ENCODE measurements at regions not wholly inside any gene's neighbourhood (a gene's known extent, or its start where the extent isn't known, plus 50 kb on each side); places are given as distances from the start of the nearest gene placed in this dataset.
"Not testable (repeated sequence)": the region's sequence is repeated elsewhere in the genome, so short reads cannot be mapped to it uniquely, and the experiment has no call there.

- no peak overlapping the region for H3K18ac ChIP-seq (ENCODE audit: low read length)
- no peaks in the 10 kb centered on the region for H3K79me1 ChIP-seq (ENCODE audit: low read length)
- no peak overlapping the region for H2BK15ac ChIP-seq (replicated peaks; ENCODE audit: low read depth)
- H3K23ac ChIP-seq (ENCODE audit: low read length) = no peak overlapping the region
- no peaks in the 10 kb centered on the region for H3K79me2 ChIP-seq (ENCODE audit: control insufficient read depth, insufficient read depth, low read length)
- no peak overlapping the region for H2BK5ac ChIP-seq (ENCODE audit: low read length)
- H3K36me3 ChIP-seq (ENCODE audit: control insufficient read depth, insufficient read depth, low read length) = no peaks in the 10 kb centered on the region
- no peaks in the 10 kb centered on the region for H3K4me1 ChIP-seq (ENCODE audit: control insufficient read depth, low read depth, low read length)
- no peak for DNase-seq
- H3K27me3 ChIP-seq (ENCODE audit: insufficient read depth, low read length, poor library complexity) = no peaks in the 10 kb centered on the region
- no peak overlapping the region for H2BK120ac ChIP-seq (ENCODE audit: low read depth, low read length)
- H3K56ac ChIP-seq (ENCODE audit: low read length) = no peak overlapping the region
- no peak overlapping the region for H4K8ac ChIP-seq (ENCODE audit: low read depth, low read length)
- no peak overlapping the region for H3K4ac ChIP-seq (ENCODE audit: low read depth, low read length)
- H3K27ac ChIP-seq (ENCODE audit: low read depth, low read length) = no peak overlapping the region
- no peak overlapping the region for H3K4me3 ChIP-seq (ENCODE audit: low read length)
- no CpG with 5 or more reads among the region's 3 CpGs for WGBS (ENCODE audit: extremely low coverage, insufficient coverage, low lambda C conversion rate)
- H3K9ac ChIP-seq (ENCODE audit: low read length) = no peak overlapping the region
- no peak overlapping the region for H4K5ac ChIP-seq (ENCODE audit: low read length)
- H3K4me2 ChIP-seq (ENCODE audit: low read length) = no peak overlapping the region
- no peak overlapping the region for H2AK5ac ChIP-seq (ENCODE audit: low read length)
These were observed 134.5 kb upstream of the HMGN3 start for GRCh38 chr6:79369026-79369425.

DNA sequence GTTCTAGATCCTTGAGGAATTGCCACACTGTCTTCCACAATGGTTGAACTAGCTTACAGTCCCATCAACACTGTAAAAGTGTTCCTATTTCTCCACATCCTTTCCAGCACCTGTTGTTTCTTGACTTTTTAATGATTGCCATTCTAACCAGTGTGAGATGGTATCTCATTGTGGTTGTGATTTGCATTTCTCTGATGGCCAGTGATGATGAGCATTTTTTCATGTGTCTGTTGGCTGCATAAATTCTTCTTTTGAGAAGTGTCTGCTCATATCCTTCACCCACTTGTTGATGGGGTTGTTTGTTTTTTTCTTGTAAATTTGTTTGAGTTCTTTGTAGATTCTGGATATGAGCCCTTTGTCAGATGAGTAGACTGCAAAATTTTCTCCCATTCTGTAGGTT lies 129.0 kb upstream of the HMGN3 start:
- not testable (repeated sequence) for H2BK120ac ChIP-seq (ENCODE audit: low read depth, low read length); H2BK5ac ChIP-seq (ENCODE audit: low read length); H3K27me3 ChIP-seq (ENCODE audit: insufficient read depth, low read length, poor library complexity); H3K23ac ChIP-seq (ENCODE audit: low read length); H3K79me1 ChIP-seq (ENCODE audit: low read length); H3K36me3 ChIP-seq (ENCODE audit: control insufficient read depth, insufficient read depth, low read length); DNase-seq; H3K4me1 ChIP-seq (ENCODE audit: control insufficient read depth, low read depth, low read length); H3K27ac ChIP-seq (ENCODE audit: low read depth, low read length); H3K9ac ChIP-seq (ENCODE audit: low read length); H3K18ac ChIP-seq (ENCODE audit: low read length); H4K8ac ChIP-seq (ENCODE audit: low read depth, low read length); H2AK5ac ChIP-seq (ENCODE audit: low read length); H3K4me2 ChIP-seq (ENCODE audit: low read length); H2BK15ac ChIP-seq (replicated peaks; ENCODE audit: low read depth); H3K79me2 ChIP-seq (ENCODE audit: control insufficient read depth, insufficient read depth, low read length); H3K4me3 ChIP-seq (ENCODE audit: low read length); H3K4ac ChIP-seq (ENCODE audit: low read depth, low read length); H4K5ac ChIP-seq (ENCODE audit: low read length); H3K56ac ChIP-seq (ENCODE audit: low read length)

DNA sequence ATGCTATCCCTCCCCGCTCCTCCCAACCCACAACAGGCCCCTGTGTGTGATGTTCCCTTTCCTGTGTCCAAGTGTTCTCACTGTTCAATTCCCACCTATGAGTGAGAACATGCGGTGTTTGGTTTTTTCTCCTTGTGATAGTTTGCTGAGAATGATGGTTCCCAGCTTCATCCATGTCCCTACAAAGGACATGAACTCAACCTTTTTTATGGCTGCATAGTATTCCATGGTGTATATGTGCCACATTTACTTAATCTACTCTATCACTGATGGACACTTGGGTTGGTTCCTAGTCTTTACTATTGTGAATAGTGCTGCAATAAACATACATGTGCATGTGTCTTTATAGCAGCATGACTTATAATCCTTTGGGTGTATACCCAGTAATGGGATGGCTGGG lies 126.6 kb upstream of the HMGN3 start:
- not testable (repeated sequence) for H3K79me2 ChIP-seq (ENCODE audit: control insufficient read depth, insufficient read depth, low read length); H4K8ac ChIP-seq (ENCODE audit: low read depth, low read length); H3K56ac ChIP-seq (ENCODE audit: low read length); H3K4ac ChIP-seq (ENCODE audit: low read depth, low read length); H3K4me2 ChIP-seq (ENCODE audit: low read length); DNase-seq; H3K4me1 ChIP-seq (ENCODE audit: control insufficient read depth, low read depth, low read length); H3K36me3 ChIP-seq (ENCODE audit: control insufficient read depth, insufficient read depth, low read length); H2BK120ac ChIP-seq (ENCODE audit: low read depth, low read length); H3K9ac ChIP-seq (ENCODE audit: low read length); H3K18ac ChIP-seq (ENCODE audit: low read length); H2BK15ac ChIP-seq (replicated peaks; ENCODE audit: low read depth); H2BK5ac ChIP-seq (ENCODE audit: low read length); H3K79me1 ChIP-seq (ENCODE audit: low read length); H2AK5ac ChIP-seq (ENCODE audit: low read length); H3K23ac ChIP-seq (ENCODE audit: low read length); H3K27me3 ChIP-seq (ENCODE audit: insufficient read depth, low read length, poor library complexity); H3K4me3 ChIP-seq (ENCODE audit: low read length); H4K5ac ChIP-seq (ENCODE audit: low read length); H3K27ac ChIP-seq (ENCODE audit: low read depth, low read length)
- WGBS (ENCODE audit: extremely low coverage, insufficient coverage, low lambda C conversion rate) = no CpG with 5 or more reads among the region's 2 CpGs

DNA sequence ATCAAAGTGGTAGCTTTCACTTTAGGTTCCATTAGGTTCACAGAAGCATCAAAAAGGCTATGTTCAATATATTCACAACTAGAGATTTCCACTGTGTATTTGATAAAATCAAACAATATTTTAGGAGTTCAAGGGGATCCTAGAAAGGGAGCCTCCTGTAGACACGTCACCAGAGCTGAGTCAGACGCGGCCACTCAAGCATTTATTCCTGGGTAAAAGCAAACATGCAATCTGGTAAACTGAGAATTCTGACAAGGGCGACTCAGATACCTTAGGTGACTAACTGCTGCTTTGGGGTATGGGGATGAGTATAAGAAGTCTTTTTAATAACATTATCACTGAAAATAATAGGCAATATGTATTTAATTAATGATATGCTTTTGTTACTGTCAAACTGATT lies 118.7 kb upstream of the HMGN3 start:
- Histone ChIP-seq H4K8ac (ENCODE audit: low read depth, low read length) (no peak overlapping the region), H3K4me3 (ENCODE audit: low read length) (no peak overlapping the region), H3K79me1 (ENCODE audit: low read length) (no peaks in the 10 kb centered on the region), H3K4me2 (ENCODE audit: low read length) (no peak overlapping the region), H3K27me3 (ENCODE audit: insufficient read depth, low read length, poor library complexity) (no peaks in the 10 kb centered on the region), H3K18ac (ENCODE audit: low read length) (no peak overlapping the region), H3K79me2 (ENCODE audit: control insufficient read depth, insufficient read depth, low read length) (no peaks in the 10 kb centered on the region), H4K5ac (ENCODE audit: low read length) (no peak overlapping the region), H3K36me3 (ENCODE audit: control insufficient read depth, insufficient read depth, low read length) (no peaks in the 10 kb centered on the region), H3K4ac (ENCODE audit: low read depth, low read length) (no peak overlapping the region), H3K23ac (ENCODE audit: low read length) (no peak overlapping the region), H3K56ac (ENCODE audit: low read length) (no peak overlapping the region), H2AK5ac (ENCODE audit: low read length) (no peak overlapping the region), H2BK5ac (ENCODE audit: low read length) (no peak overlapping the region), H3K27ac (ENCODE audit: low read depth, low read length) (no peak overlapping the region), H3K9ac (ENCODE audit: low read length) (no peak overlapping the region), H3K4me1 (ENCODE audit: control insufficient read depth, low read depth, low read length) (no peaks in the 10 kb centered on the region), H2BK15ac (replicated peaks; ENCODE audit: low read depth) (no peak overlapping the region), H2BK120ac (ENCODE audit: low read depth, low read length) (no peak overlapping the region)
- no peak for DNase-seq
- WGBS (ENCODE audit: extremely low coverage, insufficient coverage, low lambda C conversion rate) = no CpG with 5 or more reads among the region's 4 CpGs

DNA sequence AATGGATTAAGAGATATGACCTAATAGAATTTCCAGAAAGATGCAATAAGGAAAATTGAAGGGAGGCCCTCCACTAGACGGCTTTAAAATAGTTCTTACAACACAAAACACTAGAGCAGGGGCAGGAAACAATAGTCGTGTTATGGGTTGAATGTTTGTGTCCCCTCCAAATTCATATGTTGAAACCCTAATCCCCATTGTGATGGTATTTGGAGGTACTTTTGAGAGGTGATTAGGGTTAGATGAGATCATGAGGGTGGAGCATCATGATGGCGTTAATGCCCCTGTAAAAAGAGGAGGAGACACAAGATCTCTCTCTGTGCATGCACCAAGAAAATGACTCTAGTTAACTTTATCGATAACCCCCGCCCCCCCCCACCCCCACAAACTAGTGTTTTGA lies 104.0 kb upstream of the HMGN3 start:
- Histone ChIP-seq H3K56ac (ENCODE audit: low read length) (no peak overlapping the region), H3K4me3 (ENCODE audit: low read length) (no peak overlapping the region), H3K36me3 (ENCODE audit: control insufficient read depth, insufficient read depth, low read length) (no peaks in the 10 kb centered on the region), H3K27ac (ENCODE audit: low read depth, low read length) (no peak overlapping the region), H3K18ac (ENCODE audit: low read length) (no peak overlapping the region), H2BK15ac (replicated peaks; ENCODE audit: low read depth) (no peak overlapping the region), H4K5ac (ENCODE audit: low read length) (no peak overlapping the region), H3K79me1 (ENCODE audit: low read length) (no peaks in the 10 kb centered on the region), H3K4me1 (ENCODE audit: control insufficient read depth, low read depth, low read length) (no peaks in the 10 kb centered on the region), H3K4me2 (ENCODE audit: low read length) (no peak overlapping the region), H3K79me2 (ENCODE audit: control insufficient read depth, insufficient read depth, low read length) (no peaks in the 10 kb centered on the region), H3K4ac (ENCODE audit: low read depth, low read length) (no peak overlapping the region), H3K27me3 (ENCODE audit: insufficient read depth, low read length, poor library complexity) (no peaks in the 10 kb centered on the region), H4K8ac (ENCODE audit: low read depth, low read length) (no peak overlapping the region), H3K9ac (ENCODE audit: low read length) (no peak overlapping the region), H2AK5ac (ENCODE audit: low read length) (no peak overlapping the region), H2BK120ac (ENCODE audit: low read depth, low read length) (no peak overlapping the region), H2BK5ac (ENCODE audit: low read length) (no peak overlapping the region), H3K23ac (ENCODE audit: low read length) (no peak overlapping the region)
- WGBS (ENCODE audit: extremely low coverage, insufficient coverage, low lambda C conversion rate) = no CpG with 5 or more reads among the region's 5 CpGs
- no peak for DNase-seq

- no peak overlapping the region for H3K4me2 ChIP-seq (ENCODE audit: low read length)
- no peak overlapping the region for H3K9ac ChIP-seq (ENCODE audit: low read length)
- no peaks in the 10 kb centered on the region for H3K36me3 ChIP-seq (ENCODE audit: control insufficient read depth, insufficient read depth, low read length)
- H3K4me1 ChIP-seq (ENCODE audit: control insufficient read depth, low read depth, low read length) = no peaks in the 10 kb centered on the region
- H3K23ac ChIP-seq (ENCODE audit: low read length) = no peak overlapping the region
- H2BK5ac ChIP-seq (ENCODE audit: low read length) = no peak overlapping the region
- no peak overlapping the region for H3K27ac ChIP-seq (ENCODE audit: low read depth, low read length)
- H4K8ac ChIP-seq (ENCODE audit: low read depth, low read length) = no peak overlapping the region
- no CpG with 5 or more reads among the region's 2 CpGs for WGBS (ENCODE audit: extremely low coverage, insufficient coverage, low lambda C conversion rate)
- no peaks in the 10 kb centered on the region for H3K79me1 ChIP-seq (ENCODE audit: low read length)
- no peak overlapping the region for H3K4ac ChIP-seq (ENCODE audit: low read depth, low read length)
- H2BK120ac ChIP-seq (ENCODE audit: low read depth, low read length) = no peak overlapping the region
- no peaks in the 10 kb centered on the region for H3K79me2 ChIP-seq (ENCODE audit: control insufficient read depth, insufficient read depth, low read length)
- no peak overlapping the region for H3K4me3 ChIP-seq (ENCODE audit: low read length)
- no peak overlapping the region for H3K18ac ChIP-seq (ENCODE audit: low read length)
- no peaks in the 10 kb centered on the region for H3K27me3 ChIP-seq (ENCODE audit: insufficient read depth, low read length, poor library complexity)
- no peak for DNase-seq
- H2BK15ac ChIP-seq (replicated peaks; ENCODE audit: low read depth) = no peak overlapping the region
- no peak overlapping the region for H4K5ac ChIP-seq (ENCODE audit: low read length)
- H2AK5ac ChIP-seq (ENCODE audit: low read length) = no peak overlapping the region
- H3K56ac ChIP-seq (ENCODE audit: low read length) = no peak overlapping the region
These were observed 100.7 kb upstream of the HMGN3 start for GRCh38 chr6:79335133-79335674.
